GM12878 (cell line): ENCODE measurements at regions not wholly inside any gene's neighbourhood (a gene's known extent, or its start where the extent isn't known, plus 50 kb on each side); places are given as distances from the start of the nearest gene placed in this dataset.

Experiments used
- ATAC-seq: fragments of 200-7000 bp; cut with Tn5 transposase; 3 replicates; pipeline ENCODE4 v1.9.1; 2020; ENCODE audit warnings: mild to moderate bottlenecking, moderate library complexity
- BruUV-seq: library from RNA; stranded (reverse); fragments of 400-500 nt; replicated peaks from 2 replicates; lab custom pipeline; 2021; lab: Mats Ljungman, UMichigan
- CTCF ChIA-PET: fragments of 300-600 bp; sonication (Branson Sonifier 250); formaldehyde crosslinking; extraction: SDS; loops from one replicate; lab custom pipeline; 2021; ENCODE audit warnings: inconsistent platforms; lab: Yijun Ruan, JAX
- POLR2A ChIA-PET: fragments of 350-600 bp; formaldehyde crosslinking; extraction: SDS; loops from one replicate; lab custom pipeline; 2021; ENCODE audit warnings: inconsistent platforms; lab: Charles Lee
- RAD21 ChIA-PET: fragments of 300-600 bp; sonication (Branson Sonifier 250); formaldehyde crosslinking; loops from one replicate; lab custom pipeline; 2023; ENCODE audit warnings: antibody characterized with exemption; ENCODE audit not compliant: unreplicated experiment; lab: Charles Lee
- SMC1A ChIA-PET: fragments of 300-600 bp; sonication (Branson Sonifier 250); formaldehyde crosslinking; loops from one replicate; lab custom pipeline; 2023; ENCODE audit not compliant: unreplicated experiment, uncharacterized antibody; lab: Charles Lee
- DNase-seq: peaks from one replicate; pipeline ENCODE4 v3.0.0-alpha.2; 2011; ENCODE audit warnings: low read depth, low spot score
- FAIRE-seq: peaks from 3 replicates; lab custom pipeline; 2011; peaks lifted over from hg19 to GRCh38; lab: Jason Lieb, UNC
- H2AFZ ChIP-seq: 2 replicates; pipeline ENCODE4 v1.6.0; 2011; ENCODE audit warnings: low read depth, low read length, control low read depth; ENCODE audit not compliant: control insufficient read depth
- H3K27ac ChIP-seq: 2 replicates; pipeline ENCODE4 v1.5.1; 2011; ENCODE audit warnings: control low read depth; ENCODE audit not compliant: control insufficient read depth, insufficient read depth
- H3K27me3 ChIP-seq, 2 experiments: replicated peaks in 1 of 2; 2 replicates each; pipeline versions ENCODE4 v1.6.0 to v1.6.1; 2011; ENCODE audit warnings: low read length in 1 of 2; ENCODE audit not compliant: control insufficient read depth in 2 of 2, insufficient read depth in 2 of 2
- H3K36me3 ChIP-seq, 2 experiments: 2 replicates each; pipeline ENCODE4 v1.5.1; 2011; ENCODE audit warnings: low read length in 1 of 2; ENCODE audit not compliant: control insufficient read depth in 2 of 2, insufficient read depth in 2 of 2
- H3K4me1 ChIP-seq: 2 replicates; pipeline ENCODE4 v1.6.1; 2011; ENCODE audit warnings: mild to moderate bottlenecking, low read length, moderate library complexity, mixed read lengths; ENCODE audit not compliant: control insufficient read depth, insufficient read depth
- H3K4me2 ChIP-seq: 2 replicates; pipeline ENCODE4 v1.6.0; 2011; ENCODE audit warnings: control low read depth; ENCODE audit not compliant: control insufficient read depth, insufficient read depth
- H3K4me3 ChIP-seq: fragments of 200-600 bp; sonication (generic); 2 replicates; pipeline ENCODE4 v1.5.1; 2016
- H3K79me2 ChIP-seq: 2 replicates; pipeline ENCODE4 v1.6.0; 2011; ENCODE audit warnings: low read length; ENCODE audit not compliant: control insufficient read depth, insufficient read depth
- H3K9ac ChIP-seq: 2 replicates; pipeline ENCODE4 v1.8.0; 2011; ENCODE audit warnings: low read length, control low read depth, mixed read lengths; ENCODE audit not compliant: control insufficient read depth, insufficient read depth
- H3K9me3 ChIP-seq: replicated peaks from 3 replicates; pipeline ENCODE4 v1.5.1; 2011; ENCODE audit warnings: mild to moderate bottlenecking, low read length; ENCODE audit not compliant: control insufficient read depth, insufficient read depth
- H4K20me1 ChIP-seq: 2 replicates; pipeline ENCODE4 v1.6.0; 2011; ENCODE audit not compliant: control insufficient read depth, insufficient read depth
- CEBPB ChIP-seq, 2 experiments: fragments of 150-350 bp in 1 of 2; IDR thresholded peaks; 2 replicates each; pipeline ENCODE4 v1.6.1; 2012 to 2014; ENCODE audit warnings: low read depth in 2 of 2, low read length in 2 of 2, borderline replicate concordance in 1 of 2, inconsistent platforms in 1 of 2
- ELK1 ChIP-seq: IDR thresholded peaks from 2 replicates; pipeline ENCODE4 v1.6.1; 2012; ENCODE audit warnings: low read depth, low read length, improper control_type of control experiment
- IKZF1 ChIP-seq: fragments of 450-650 bp; conservative IDR thresholded peaks from 2 replicates; pipeline ENCODE4 v1.6.1; 2017; ENCODE audit warnings: antibody characterized with exemption, mild to moderate bottlenecking
- MTA3 ChIP-seq: IDR thresholded peaks from 2 replicates; pipeline ENCODE4 v1.6.1; 2012; ENCODE audit warnings: low read length, inconsistent platforms, borderline replicate concordance
- MXI1 ChIP-seq: fragments of 150-350 bp; IDR thresholded peaks from 2 replicates; pipeline ENCODE4 v1.6.1; 2011; ENCODE audit warnings: low read depth, mild to moderate bottlenecking, inconsistent platforms, low read length, improper control_type of control experiment
- PBX3 ChIP-seq: IDR thresholded peaks from 2 replicates; pipeline ENCODE4 v1.6.1; 2011; ENCODE audit warnings: mild to moderate bottlenecking, low read depth, low read length, moderate library complexity; ENCODE audit not compliant: insufficient replicate concordance
- PML ChIP-seq: IDR thresholded peaks from 2 replicates; pipeline ENCODE4 v1.6.1; 2012; ENCODE audit warnings: low read length, inconsistent platforms
- POLR2AphosphoS2 ChIP-seq: IDR thresholded peaks from 2 replicates; pipeline ENCODE4 v1.6.1; 2011; ENCODE audit warnings: low read depth, mild to moderate bottlenecking, low read length, improper control_type of control experiment, moderate library complexity
- RCOR1 ChIP-seq: conservative IDR thresholded peaks from 2 replicates; pipeline ENCODE4 v1.6.1; 2012; ENCODE audit warnings: low read depth, low read length, improper control_type of control experiment
- RELA ChIP-seq: fragments of 450-650 bp; IDR thresholded peaks from 2 replicates; pipeline ENCODE4 v1.8.0; 2014; ENCODE audit warnings: borderline replicate concordance; ENCODE audit not compliant: partially characterized antibody
- RUNX3 ChIP-seq: IDR thresholded peaks from 2 replicates; pipeline ENCODE4 v1.6.1; 2012; ENCODE audit warnings: low read length, inconsistent platforms
- SREBF1 ChIP-seq: IDR thresholded peaks from 2 replicates; pipeline ENCODE4 v1.6.1; 2012; ENCODE audit warnings: mild to moderate bottlenecking, low read length
- SUZ12 ChIP-seq: fragments of 200-600 bp; sonication (generic); IDR thresholded peaks from one replicate; pipeline ENCODE4 v1.6.1; 2018; ENCODE audit warnings: antibody characterized with exemption, mild to moderate bottlenecking; ENCODE audit not compliant: unreplicated experiment
- TAF1 ChIP-seq: IDR thresholded peaks from 2 replicates; pipeline ENCODE4 v1.6.1; 2011; ENCODE audit warnings: mild to moderate bottlenecking, low read depth, low read length, borderline replicate concordance
- USF2 ChIP-seq: IDR thresholded peaks from 2 replicates; pipeline ENCODE4 v1.6.1; 2011; ENCODE audit warnings: low read depth, low read length, improper control_type of control experiment, borderline replicate concordance
- YY1 ChIP-seq: IDR thresholded peaks from 2 replicates; pipeline ENCODE4 v1.6.1; 2011; ENCODE audit warnings: low read depth, mild to moderate bottlenecking, low read length
- ZNF217 ChIP-seq: fragments of 450-650 bp; IDR thresholded peaks from 2 replicates; pipeline ENCODE4 v1.6.1; 2017; ENCODE audit warnings: antibody characterized with exemption, mild to moderate bottlenecking
- ZNF24 ChIP-seq: fragments of 450-650 bp; IDR thresholded peaks from 2 replicates; pipeline ENCODE4 v1.6.1; 2017; ENCODE audit warnings: antibody characterized with exemption, mild to moderate bottlenecking
- ZNF384 ChIP-seq: IDR thresholded peaks from 2 replicates; pipeline ENCODE4 v1.6.1; 2012; ENCODE audit warnings: low read depth, mild to moderate bottlenecking, low read length, improper control_type of control experiment, borderline replicate concordance
- WGBS: methylation state at CpG from one replicate; pipeline ENCODE4 v1.1.6; 2016; ENCODE audit warnings: low lambda C conversion rate; ENCODE audit not compliant: insufficient replicate concordance, insufficient coverage; ENCODE audit errors: missing lambda C conversion rate; 5-methylcytosine and 5-hydroxymethylcytosine counted together
- in situ Hi-C: fragments of 300-500 bp; cut with MboI; formaldehyde crosslinking; loops from 9 replicates; pipeline ENCODE4 v1.14.3; 2018; ENCODE audit warnings: mixed read lengths
- intact Hi-C: fragments of 100-400 bp; cut with micrococcal nuclease; formaldehyde crosslinking; loops from one replicate; pipeline ENCODE4 v1.14.2; 2022; ENCODE audit not compliant: unreplicated experiment

- intact Hi-C loops = no loop called here
- in situ Hi-C loops = no loop called here
- BruUV-seq = no TSS peak
Observed at GRCh38 chr11:106471276-106471675, 393.8 kb downstream of the AASDHPPT start.

More at GRCh38 chr11:106471276-106471675, 393.8 kb downstream of the AASDHPPT start:
- H3K4me3 ChIP-seq = no peak overlapping the region
- POLR2A ChIA-PET = interaction anchor here (0.9 kb wide), 1 partner anchor 16 kb away, joined by 3 read pairs; no protein-coding TSS in a partner anchor
- no peaks in the 10 kb centered on the region; a peak in 1 of 4 replicates for H3K27me3 ChIP-seq
- H3K9me3 ChIP-seq = no peaks in the 10 kb centered on the region
- H3K79me2 ChIP-seq = no peaks in the 10 kb centered on the region
- H2AFZ ChIP-seq = no peak overlapping the region
- no peaks in the 10 kb centered on the region for H3K4me1 ChIP-seq
- no peak for FAIRE-seq
- CTCF ChIA-PET = no interaction called here
- no peak for TF ChIP-seq ZNF384
- TF ChIP-seq SUZ12 = no peak
- no peak for TF ChIP-seq RCOR1
- TF ChIP-seq ZNF24 = no peak
- TF ChIP-seq USF2 = no peak
- no peak for TF ChIP-seq CEBPB (IDR thresholded peaks at IDR 0.05; ENCODE audit: borderline replicate concordance in 1 of 2, low read depth in 2 of 2, low read length in 2 of 2)
- no peak for TF ChIP-seq YY1
- TF ChIP-seq ZNF217 = no peak
- no peak for TF ChIP-seq MTA3
- TF ChIP-seq RUNX3 = no peak
- TF ChIP-seq MXI1 = no peak
- no peak for TF ChIP-seq RELA
- TF ChIP-seq POLR2AphosphoS2 = no peak
- no peak for TF ChIP-seq SREBF1
- no peak for TF ChIP-seq TAF1
- TF ChIP-seq PBX3 = no peak
- no peak for TF ChIP-seq PML
- no peak for TF ChIP-seq IKZF1
- no peak for TF ChIP-seq ELK1
- TF ChIP-seq, all 136 proteins: peak for 0
- SMC1A ChIA-PET = no interaction called here
- RAD21 ChIA-PET = no interaction called here
- Histone ChIP-seq H4K20me1 (no peaks in the 10 kb centered on the region), H3K9ac (no peak overlapping the region), H3K4me2 (no peak overlapping the region), H3K36me3 (no peaks in the 10 kb centered on the region), H3K27ac (no peak overlapping the region)
- DNase-seq (no peak), ATAC-seq (no peak)
- 0% methylated on average over 1 of the region's 1 CpG for WGBS
